ENCODE measurements at regions not wholly inside any gene's neighbourhood (a gene's known extent, or its start where the extent isn't known, plus 50 kb on each side); places are given as distances from the start of the nearest gene placed in this dataset.
"Not testable (repeated sequence)": the region's sequence is repeated elsewhere in the genome, so short reads cannot be mapped to it uniquely, and the experiment has no call there.

DNA sequence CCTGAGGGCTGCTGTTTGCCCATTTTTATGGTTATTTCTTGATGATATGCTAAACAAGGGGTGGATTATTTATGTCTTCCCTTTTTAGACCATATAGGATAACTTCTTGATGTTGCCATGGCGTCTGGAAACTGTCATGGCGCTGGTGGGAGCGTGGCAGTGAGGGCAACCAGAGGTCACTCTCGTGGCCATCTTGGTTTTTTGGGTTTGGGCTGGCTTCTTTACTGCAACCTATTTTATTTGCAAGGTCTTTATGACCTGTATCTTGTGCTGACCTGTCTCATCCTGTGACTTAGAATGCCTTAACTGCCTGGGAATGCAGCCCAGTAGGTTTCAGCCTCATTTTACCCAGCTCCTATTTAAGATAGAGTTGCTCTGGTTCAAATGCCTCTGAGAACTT lies 429.7 kb downstream of the SH2D4B start:
- intact Hi-C loops (cut with micrococcal nuclease; ENCODE audit: unreplicated experiment): loop anchor here (10.0 kb wide), 1 partner anchor 137 kb away; no protein-coding TSS in a partner anchor
- in situ Hi-C loops (cut with MboI); H3K4me2 ChIP-seq (ENCODE audit: control insufficient read depth, insufficient read depth); H3K27me3 ChIP-seq (replicated peaks in 1 of 2; ENCODE audit: control insufficient read depth in 2 of 2, insufficient read depth in 2 of 2, low read length in 1 of 2); H3K9me3 ChIP-seq (replicated peaks; ENCODE audit: control insufficient read depth, insufficient read depth, low read length); POLR2A ChIA-PET; H3K79me2 ChIP-seq (ENCODE audit: control insufficient read depth, insufficient read depth, low read length); H3K4me3 ChIP-seq; DNase-seq (ENCODE audit: low read depth, low spot score); H3K27ac ChIP-seq (ENCODE audit: control insufficient read depth, insufficient read depth); ATAC-seq; FAIRE-seq; H3K9ac ChIP-seq (ENCODE audit: control insufficient read depth, insufficient read depth, low read length); SMC1A ChIA-PET (ENCODE audit: uncharacterized antibody, unreplicated experiment); H2AFZ ChIP-seq (ENCODE audit: control insufficient read depth, low read depth, low read length); H3K4me1 ChIP-seq (ENCODE audit: control insufficient read depth, insufficient read depth, low read length); H3K36me3 ChIP-seq (ENCODE audit: control insufficient read depth in 2 of 2, insufficient read depth in 2 of 2, low read length in 1 of 2); RAD21 ChIA-PET (ENCODE audit: unreplicated experiment); H4K20me1 ChIP-seq (ENCODE audit: control insufficient read depth, insufficient read depth); BruUV-seq (replicated peaks): not testable (repeated sequence)
- CTCF ChIA-PET: interaction anchor here (1.5 to 1.8 kb wide), 3 partner anchors 22 to 212 kb away, joined by 3 to 6 read pairs (median 5); no protein-coding TSS in a partner anchor
- 62% methylated on average over 4 of the region's 4 CpGs for WGBS (ENCODE audit: insufficient coverage, insufficient replicate concordance, low lambda C conversion rate, missing lambda C conversion rate)

DNA sequence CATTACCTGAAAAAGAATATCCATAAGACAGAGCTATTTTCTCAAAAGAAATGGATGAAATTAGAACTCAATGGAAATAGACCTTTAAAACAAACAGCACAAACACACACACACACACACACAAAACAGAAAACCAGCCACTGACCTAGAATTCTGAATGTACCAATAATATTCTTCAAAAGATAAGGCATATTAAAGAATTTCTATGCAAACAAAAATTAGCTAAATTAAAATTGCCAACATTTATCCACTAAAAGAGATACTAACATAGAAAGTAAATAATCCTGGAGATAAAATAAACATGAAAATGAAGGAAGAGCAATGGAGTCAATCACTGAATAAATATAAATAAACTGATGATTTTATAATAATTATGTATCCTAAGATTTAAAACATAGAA lies 431.2 kb downstream of the SH2D4B start:
- RAD21 ChIA-PET (ENCODE audit: unreplicated experiment): interaction anchor here (1.0 kb wide), 1 partner anchor 24 kb away, joined by 3 read pairs; no protein-coding TSS in a partner anchor
- SMC1A ChIA-PET (ENCODE audit: uncharacterized antibody, unreplicated experiment): no interaction called here
- H3K36me3 ChIP-seq (ENCODE audit: control insufficient read depth in 2 of 2, insufficient read depth in 2 of 2, low read length in 1 of 2): no peaks in the 10 kb centered on the region
- in situ Hi-C loops (cut with MboI) (no loop called here), intact Hi-C loops (cut with micrococcal nuclease; ENCODE audit: unreplicated experiment) (loop anchor here (10.0 kb wide), 1 partner anchor 136 kb away; no protein-coding TSS in a partner anchor)
- no peaks in the 10 kb centered on the region for H3K79me2 ChIP-seq (ENCODE audit: control insufficient read depth, insufficient read depth, low read length)
- TF ChIP-seq ESRRA (IDR thresholded peaks at IDR 0.05; ENCODE audit: low read length) (no peak), GATAD2B (conservative IDR thresholded peaks at IDR 0.05; ENCODE audit: low read depth) (no peak), SIX5 (IDR thresholded peaks at IDR 0.05; ENCODE audit: low read depth, low read length, severe bottlenecking) (no peak), YBX1 (IDR thresholded peaks at IDR 0.05) (no peak)
- H3K27ac ChIP-seq (ENCODE audit: control insufficient read depth, insufficient read depth): no peak overlapping the region
- no peaks in the 10 kb centered on the region; the same call in 2 of the 3 replicates for H3K9me3 ChIP-seq (replicated peaks; ENCODE audit: control insufficient read depth, insufficient read depth, low read length)
- ATAC-seq: no peak
- no peak for DNase-seq (ENCODE audit: low read depth, low spot score)
- H3K27me3 ChIP-seq (replicated peaks in 1 of 2; ENCODE audit: control insufficient read depth in 2 of 2, insufficient read depth in 2 of 2, low read length in 1 of 2): no peaks in the 10 kb centered on the region
- H4K20me1 ChIP-seq (ENCODE audit: control insufficient read depth, insufficient read depth): no peaks in the 10 kb centered on the region
- H3K4me2 ChIP-seq (ENCODE audit: control insufficient read depth, insufficient read depth): no peak overlapping the region
- H2AFZ ChIP-seq (ENCODE audit: control insufficient read depth, low read depth, low read length): no peak overlapping the region
- POLR2A ChIA-PET: no interaction called here
- CTCF ChIA-PET: interaction anchor here (1.0 to 1.8 kb wide), 4 partner anchors 23 to 211 kb away, joined by 3 to 6 read pairs (median 4); no protein-coding TSS in a partner anchor
- H3K4me3 ChIP-seq: no peak overlapping the region
- BruUV-seq (replicated peaks): no TSS peak
- FAIRE-seq: no peak
- H3K4me1 ChIP-seq (ENCODE audit: control insufficient read depth, insufficient read depth, low read length): peaks cover 7% of the 10 kb centered on the region; the same call in 1 of the 2 replicates
- no peak overlapping the region for H3K9ac ChIP-seq (ENCODE audit: control insufficient read depth, insufficient read depth, low read length)
